ENCODE measurements at regions not wholly inside any gene's neighbourhood (a gene's known extent, or its start where the extent isn't known, plus 50 kb on each side); places are given as distances from the start of the nearest gene placed in this dataset.

DNA sequence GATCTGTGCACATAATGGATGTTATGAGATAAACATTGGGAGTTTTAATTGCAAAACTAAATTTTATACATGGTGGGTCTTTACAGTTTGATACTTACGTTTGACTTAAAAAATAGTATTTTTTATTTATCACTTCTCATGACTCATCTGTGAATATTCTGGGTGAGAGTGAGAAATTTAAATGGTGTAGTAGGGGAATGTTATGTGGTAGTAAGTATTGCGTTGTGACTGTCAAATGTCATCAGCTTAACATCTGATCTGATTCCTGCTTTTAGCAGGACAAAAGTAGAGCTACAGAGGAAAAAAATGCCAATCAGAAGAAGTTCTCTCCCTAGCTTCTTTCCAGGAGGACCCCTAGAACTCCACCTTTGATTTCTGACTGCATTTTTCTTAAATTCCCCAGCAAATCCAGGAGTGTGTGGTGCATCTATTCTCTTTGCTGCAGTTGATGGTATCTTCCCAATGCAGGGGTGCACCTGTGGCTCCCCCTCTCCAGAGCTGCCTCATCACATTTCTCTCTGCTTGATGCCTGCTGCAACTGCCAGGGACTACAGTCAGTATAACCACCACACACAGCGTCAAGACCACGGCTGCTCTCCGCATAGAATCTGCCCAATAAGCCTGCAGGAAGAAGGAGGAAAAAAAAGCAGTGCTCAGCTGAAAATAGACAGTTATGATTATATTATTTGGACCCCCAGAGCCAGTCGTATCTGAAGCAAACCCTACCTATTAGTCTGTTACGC lies 151.3 kb upstream of the THUMPD2 start:
- H3K4me1 Mint-ChIP-seq (ENCODE audit: low read depth) = no peaks in the 10 kb centered on the region
- H3K27ac Mint-ChIP-seq (ENCODE audit: unreplicated experiment) = no peak overlapping the region
- H3K36me3 Mint-ChIP-seq (ENCODE audit: low read depth) = no peaks in the 10 kb centered on the region
- H3K4me3 Mint-ChIP-seq (ENCODE audit: unreplicated experiment) = no peak overlapping the region
- no peak for DNase-seq (ENCODE audit: low spot score)
- peaks cover 3% of the 10 kb centered on the region for H3K9me3 Mint-ChIP-seq (ENCODE audit: low read depth)
- H3K27me3 Mint-ChIP-seq (ENCODE audit: low read depth) = peaks cover 10% of the 10 kb centered on the region
- TF ChIP-seq, protein P1, sequence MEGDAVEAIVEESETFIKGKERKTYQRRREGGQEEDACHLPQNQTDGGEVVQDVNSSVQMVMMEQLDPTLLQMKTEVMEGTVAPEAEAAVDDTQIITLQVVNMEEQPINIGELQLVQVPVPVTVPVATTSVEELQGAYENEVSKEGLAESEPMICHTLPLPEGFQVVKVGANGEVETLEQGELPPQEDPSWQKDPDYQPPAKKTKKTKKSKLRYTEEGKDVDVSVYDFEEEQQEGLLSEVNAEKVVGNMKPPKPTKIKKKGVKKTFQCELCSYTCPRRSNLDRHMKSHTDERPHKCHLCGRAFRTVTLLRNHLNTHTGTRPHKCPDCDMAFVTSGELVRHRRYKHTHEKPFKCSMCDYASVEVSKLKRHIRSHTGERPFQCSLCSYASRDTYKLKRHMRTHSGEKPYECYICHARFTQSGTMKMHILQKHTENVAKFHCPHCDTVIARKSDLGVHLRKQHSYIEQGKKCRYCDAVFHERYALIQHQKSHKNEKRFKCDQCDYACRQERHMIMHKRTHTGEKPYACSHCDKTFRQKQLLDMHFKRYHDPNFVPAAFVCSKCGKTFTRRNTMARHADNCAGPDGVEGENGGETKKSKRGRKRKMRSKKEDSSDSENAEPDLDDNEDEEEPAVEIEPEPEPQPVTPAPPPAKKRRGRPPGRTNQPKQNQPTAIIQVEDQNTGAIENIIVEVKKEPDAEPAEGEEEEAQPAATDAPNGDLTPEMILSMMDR (IDR thresholded peaks at IDR 0.05) = no peak

DNA sequence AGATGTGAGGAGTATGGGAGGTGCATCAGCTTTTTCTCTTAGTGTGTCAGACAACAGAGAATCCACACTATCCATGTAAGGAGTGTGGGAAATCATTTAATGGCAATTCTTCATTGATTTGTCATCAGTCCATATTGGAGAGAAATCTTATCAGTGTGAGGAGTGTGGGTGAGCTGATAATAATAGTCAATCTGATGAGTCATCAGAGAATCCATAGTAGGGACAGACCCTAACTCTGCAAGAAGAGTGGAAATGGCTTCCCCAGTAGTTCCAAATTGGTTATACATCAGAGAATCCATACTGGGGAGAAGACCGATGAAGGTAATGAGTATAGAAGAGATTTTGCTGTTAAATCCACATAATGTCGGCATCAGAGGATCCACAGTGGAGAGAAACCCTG lies 150.5 kb upstream of the THUMPD2 start:
- peaks cover 10% of the 10 kb centered on the region for H3K27me3 Mint-ChIP-seq (ENCODE audit: low read depth)
- peaks cover 3% of the 10 kb centered on the region for H3K9me3 Mint-ChIP-seq (ENCODE audit: low read depth)
- H3K4me1 Mint-ChIP-seq (ENCODE audit: low read depth) = no peaks in the 10 kb centered on the region
- no peak overlapping the region for H3K4me3 Mint-ChIP-seq (ENCODE audit: unreplicated experiment)
- no peaks in the 10 kb centered on the region for H3K36me3 Mint-ChIP-seq (ENCODE audit: low read depth)
- TF ChIP-seq, protein P1 (IDR thresholded peaks at IDR 0.05) = no peak
- no peak overlapping the region for H3K27ac Mint-ChIP-seq (ENCODE audit: unreplicated experiment)
- no peak for DNase-seq (ENCODE audit: low spot score)

DNA sequence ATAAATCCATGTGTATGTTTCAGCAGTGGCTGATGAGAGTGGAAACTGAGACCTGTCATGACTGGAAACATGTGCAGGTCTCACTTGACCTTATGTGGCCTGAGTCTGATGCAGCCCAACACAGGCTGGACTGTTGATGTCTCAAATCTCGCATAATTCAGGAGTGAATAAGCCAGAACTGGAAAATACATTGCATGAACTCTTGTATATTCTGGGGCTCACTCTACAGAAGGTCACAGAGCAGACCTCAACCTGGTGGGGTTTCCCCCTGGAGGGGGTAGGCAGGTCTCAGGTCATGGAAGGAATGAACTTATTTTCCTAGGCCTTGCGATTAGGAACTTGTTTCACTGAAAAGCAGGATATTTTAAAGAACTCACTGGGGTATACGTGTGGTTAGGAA lies 146.3 kb upstream of the THUMPD2 start:
- H3K9me3 Mint-ChIP-seq (ENCODE audit: low read depth) = no peaks in the 10 kb centered on the region
- peaks cover 13% of the 10 kb centered on the region for H3K27me3 Mint-ChIP-seq (ENCODE audit: low read depth)
- no peaks in the 10 kb centered on the region for H3K36me3 Mint-ChIP-seq (ENCODE audit: low read depth)
- H3K4me1 Mint-ChIP-seq (ENCODE audit: low read depth) = peaks cover 3% of the 10 kb centered on the region
- TF ChIP-seq, protein P1 (IDR thresholded peaks at IDR 0.05) = no peak
- H3K27ac Mint-ChIP-seq (ENCODE audit: unreplicated experiment) = no peak overlapping the region
- DNase-seq (ENCODE audit: low spot score) = no peak
- H3K4me3 Mint-ChIP-seq (ENCODE audit: unreplicated experiment) = no peak overlapping the region

DNA sequence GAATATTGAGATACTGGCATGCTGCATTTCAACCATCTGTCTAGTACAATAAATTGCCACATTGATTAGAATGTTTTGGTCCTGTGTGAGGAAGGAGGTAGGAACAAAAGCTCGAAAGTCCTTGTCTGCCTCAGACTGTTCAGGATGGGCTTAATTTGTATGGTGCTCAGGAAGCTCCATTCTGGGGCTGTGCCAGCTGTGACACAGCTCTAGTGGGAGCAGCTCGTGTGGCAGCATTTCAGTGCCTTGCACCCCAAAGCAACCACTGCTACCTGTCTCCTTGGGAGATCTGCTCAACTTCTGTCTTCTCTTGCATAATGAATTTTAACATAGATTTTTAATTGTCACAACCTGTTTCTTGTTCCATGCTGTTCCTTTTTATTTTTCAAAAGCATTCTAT lies 144.4 kb upstream of the THUMPD2 start:
- Mint-ChIP-seq H3K4me1 (ENCODE audit: low read depth) (peaks cover 3% of the 10 kb centered on the region), H3K4me3 (ENCODE audit: unreplicated experiment) (no peak overlapping the region), H3K27ac (ENCODE audit: unreplicated experiment) (no peak overlapping the region), H3K36me3 (ENCODE audit: low read depth) (no peaks in the 10 kb centered on the region), H3K27me3 (ENCODE audit: low read depth) (peaks cover 11% of the 10 kb centered on the region), H3K9me3 (ENCODE audit: low read depth) (no peaks in the 10 kb centered on the region)
- no peak for DNase-seq (ENCODE audit: low spot score)
- TF ChIP-seq, protein P1 (IDR thresholded peaks at IDR 0.05) = no peak

DNA sequence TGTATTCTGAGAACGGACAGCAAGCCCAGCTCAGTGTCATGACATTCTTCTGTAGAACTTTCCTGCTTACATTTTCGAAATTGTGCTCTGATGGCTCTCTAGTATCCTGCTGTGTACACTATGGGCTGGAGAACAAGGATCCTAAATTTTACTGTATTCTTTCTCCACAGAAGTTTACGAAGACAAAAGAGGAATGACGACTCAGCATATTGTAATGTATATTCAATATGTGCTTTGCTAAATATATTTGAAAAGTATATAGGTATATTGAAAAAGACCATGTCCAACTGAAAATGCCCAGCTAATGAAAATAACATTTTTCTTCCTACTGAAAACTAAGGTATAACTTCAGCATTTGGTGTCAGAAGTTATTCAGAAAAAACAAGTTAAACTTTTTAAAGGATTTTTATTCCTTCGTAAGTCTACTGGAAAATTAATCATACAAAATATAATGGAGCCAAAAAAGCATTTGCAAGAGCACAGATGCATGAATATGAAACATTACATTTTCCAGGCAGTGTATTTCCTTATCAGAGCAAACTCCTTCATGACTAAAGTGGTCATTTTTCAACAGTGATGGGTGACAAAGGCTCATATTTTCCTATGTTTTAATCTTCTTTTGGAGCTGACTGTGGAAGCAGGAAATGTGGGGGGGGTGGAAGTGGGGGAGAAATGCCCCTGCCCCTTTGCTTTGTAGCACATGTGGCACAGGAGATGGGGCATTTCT lies 143.8 kb upstream of the THUMPD2 start:
- no peak overlapping the region for H3K27ac Mint-ChIP-seq (ENCODE audit: unreplicated experiment)
- H3K4me3 Mint-ChIP-seq (ENCODE audit: unreplicated experiment) = no peak overlapping the region
- H3K4me1 Mint-ChIP-seq (ENCODE audit: low read depth) = peaks cover 3% of the 10 kb centered on the region
- H3K9me3 Mint-ChIP-seq (ENCODE audit: low read depth) = no peaks in the 10 kb centered on the region
- no peaks in the 10 kb centered on the region for H3K36me3 Mint-ChIP-seq (ENCODE audit: low read depth)
- DNase-seq (ENCODE audit: low spot score) = no peak
- H3K27me3 Mint-ChIP-seq (ENCODE audit: low read depth) = peaks cover 7% of the 10 kb centered on the region
- TF ChIP-seq, protein P1 (IDR thresholded peaks at IDR 0.05) = no peak
